ENCODE measurements at regions not wholly inside any gene's neighbourhood (a gene's known extent, or its start where the extent isn't known, plus 50 kb on each side); places are given as distances from the start of the nearest gene placed in this dataset.

DNA sequence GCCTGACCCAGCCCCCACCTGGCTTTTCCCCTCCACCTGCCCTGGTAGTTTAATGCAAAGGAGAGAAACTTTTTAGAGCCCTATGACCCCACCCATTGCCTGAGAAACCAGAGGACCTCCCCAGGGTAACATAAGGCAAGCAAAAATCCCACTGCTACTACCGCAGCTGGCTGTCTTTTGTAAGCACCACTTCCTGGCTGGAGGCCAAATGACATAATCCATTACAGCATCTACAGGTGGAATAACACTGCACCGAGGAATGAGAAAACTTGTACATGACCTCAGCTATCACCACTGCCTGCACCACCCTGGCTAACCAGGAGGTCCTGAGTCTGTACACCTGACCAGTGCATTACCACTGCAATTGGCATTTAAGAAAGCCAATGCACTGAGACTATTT is 149.6 kb upstream of the GALNT5 start:
- no peaks in the 10 kb centered on the region for H4K20me1 ChIP-seq (ENCODE audit: control insufficient read depth, insufficient read depth, low read length, poor library complexity, severe bottlenecking)
- intact Hi-C loops (cut with micrococcal nuclease): no loop called here
- no peaks in the 10 kb centered on the region for H3K27me3 ChIP-seq (replicated peaks in 1 of 4; ENCODE audit: control extremely low read depth in 1 of 4, control insufficient read depth in 3 of 4, insufficient read depth in 4 of 4, low read length in 3 of 4)
- ATAC-seq (ENCODE audit: low read depth) (no peak), DNase-seq (no peak)
- CTCF ChIA-PET: no interaction called here
- peaks cover 7% of the 10 kb centered on the region for H3K9me3 Mint-ChIP-seq (ENCODE audit: insufficient read depth)
- no peak overlapping the region for H3K27ac Mint-ChIP-seq
- peaks cover 0 to 6% (median 1%) of the 10 kb centered on the region in 3 donors for H3K9me3 ChIP-seq (ENCODE audit: control extremely low read depth in 1 of 3, control insufficient read depth in 2 of 3, insufficient read depth in 1 of 3, low read length in 2 of 3)
- no peak overlapping the region for H3K4me3 Mint-ChIP-seq
- H3K27ac ChIP-seq (ENCODE audit: low read length in 2 of 2): no peak overlapping the region
- H3K4me1 Mint-ChIP-seq: no peaks in the 10 kb centered on the region
- H3K4me3 ChIP-seq (ENCODE audit: control extremely low read depth in 1 of 5, extremely low read depth in 1 of 5, insufficient read depth in 1 of 5, low read depth in 2 of 5, low read length in 4 of 5): no peak overlapping the region
- H3K4me2 ChIP-seq (replicated peaks; ENCODE audit: low read depth, low read length, poor library complexity, severe bottlenecking): no peak overlapping the region
- H3K27me3 Mint-ChIP-seq: no peaks in the 10 kb centered on the region
- H3K36me3 ChIP-seq (replicated peaks in 1 of 2; ENCODE audit: control extremely low read depth in 1 of 2, control insufficient read depth in 1 of 2, extremely low read depth in 1 of 2, insufficient read depth in 2 of 2, low read length in 1 of 2): no peaks in the 10 kb centered on the region
- H3K9ac ChIP-seq (ENCODE audit: low read length): no peak overlapping the region
- WGBS (ENCODE audit: insufficient coverage): 87% methylated on average over 2 of the region's 2 CpGs
- H2AFZ ChIP-seq (ENCODE audit: insufficient read depth, low read depth, low read length, poor library complexity, severe bottlenecking): no peak overlapping the region
- TF ChIP-seq EZH2 (IDR thresholded peaks at IDR 0.05; ENCODE audit: borderline replicate concordance, insufficient read depth, low read depth, low read length, poor library complexity, severe bottlenecking): no peak
- TF ChIP-seq, protein P1, sequence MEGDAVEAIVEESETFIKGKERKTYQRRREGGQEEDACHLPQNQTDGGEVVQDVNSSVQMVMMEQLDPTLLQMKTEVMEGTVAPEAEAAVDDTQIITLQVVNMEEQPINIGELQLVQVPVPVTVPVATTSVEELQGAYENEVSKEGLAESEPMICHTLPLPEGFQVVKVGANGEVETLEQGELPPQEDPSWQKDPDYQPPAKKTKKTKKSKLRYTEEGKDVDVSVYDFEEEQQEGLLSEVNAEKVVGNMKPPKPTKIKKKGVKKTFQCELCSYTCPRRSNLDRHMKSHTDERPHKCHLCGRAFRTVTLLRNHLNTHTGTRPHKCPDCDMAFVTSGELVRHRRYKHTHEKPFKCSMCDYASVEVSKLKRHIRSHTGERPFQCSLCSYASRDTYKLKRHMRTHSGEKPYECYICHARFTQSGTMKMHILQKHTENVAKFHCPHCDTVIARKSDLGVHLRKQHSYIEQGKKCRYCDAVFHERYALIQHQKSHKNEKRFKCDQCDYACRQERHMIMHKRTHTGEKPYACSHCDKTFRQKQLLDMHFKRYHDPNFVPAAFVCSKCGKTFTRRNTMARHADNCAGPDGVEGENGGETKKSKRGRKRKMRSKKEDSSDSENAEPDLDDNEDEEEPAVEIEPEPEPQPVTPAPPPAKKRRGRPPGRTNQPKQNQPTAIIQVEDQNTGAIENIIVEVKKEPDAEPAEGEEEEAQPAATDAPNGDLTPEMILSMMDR (IDR thresholded peaks at IDR 0.05): no peak
- POLR2A ChIA-PET: no interaction called here
- H3K4me1 ChIP-seq (ENCODE audit: control insufficient read depth in 2 of 2, insufficient read depth in 2 of 2, low read length in 2 of 2): no peaks in the 10 kb centered on the region
- no peaks in the 10 kb centered on the region for H3K79me2 ChIP-seq (ENCODE audit: control insufficient read depth, insufficient read depth, low read length)

GRCh38 chr2:157122776-157123175 is 134.7 kb upstream of the GALNT5 start:
- no peak for TF ChIP-seq EZH2 (IDR thresholded peaks at IDR 0.05; ENCODE audit: borderline replicate concordance, insufficient read depth, low read depth, low read length, poor library complexity, severe bottlenecking)
- TF ChIP-seq, protein P1 (IDR thresholded peaks at IDR 0.05): no peak

More at GRCh38 chr2:157122776-157123175, 134.7 kb upstream of the GALNT5 start:
- H3K4me1 Mint-ChIP-seq: no peaks in the 10 kb centered on the region
- intact Hi-C loops (cut with micrococcal nuclease): no loop called here
- ChIA-PET CTCF (no interaction called here), POLR2A (no interaction called here)
- H3K4me3 ChIP-seq (ENCODE audit: control extremely low read depth in 1 of 5, extremely low read depth in 1 of 5, insufficient read depth in 1 of 5, low read depth in 2 of 5, low read length in 4 of 5): no peak overlapping the region
- no peaks in the 10 kb centered on the region for H3K9me3 Mint-ChIP-seq (ENCODE audit: insufficient read depth)
- H3K9ac ChIP-seq (ENCODE audit: low read length): no peak overlapping the region
- no peaks in the 10 kb centered on the region for H3K27me3 ChIP-seq (replicated peaks in 1 of 4; ENCODE audit: control extremely low read depth in 1 of 4, control insufficient read depth in 3 of 4, insufficient read depth in 4 of 4, low read length in 3 of 4)
- 95% methylated on average over 2 of the region's 6 CpGs for WGBS (ENCODE audit: insufficient coverage)
- DNase-seq: no peak
- no peak for ATAC-seq (ENCODE audit: low read depth)
- H4K20me1 ChIP-seq (ENCODE audit: control insufficient read depth, insufficient read depth, low read length, poor library complexity, severe bottlenecking): no peaks in the 10 kb centered on the region
- peaks cover 0 to 7% (median 0%) of the 10 kb centered on the region in 3 donors for H3K9me3 ChIP-seq (ENCODE audit: control extremely low read depth in 1 of 3, control insufficient read depth in 2 of 3, insufficient read depth in 1 of 3, low read length in 2 of 3)
- H3K4me2 ChIP-seq (replicated peaks; ENCODE audit: low read depth, low read length, poor library complexity, severe bottlenecking): no peak overlapping the region
- no peak overlapping the region for H3K27ac Mint-ChIP-seq
- peaks cover 4% of the 10 kb centered on the region for H3K27me3 Mint-ChIP-seq
- H3K4me3 Mint-ChIP-seq: no peak overlapping the region
- H3K79me2 ChIP-seq (ENCODE audit: control insufficient read depth, insufficient read depth, low read length): no peaks in the 10 kb centered on the region
- H3K4me1 ChIP-seq (ENCODE audit: control insufficient read depth in 2 of 2, insufficient read depth in 2 of 2, low read length in 2 of 2): no peaks in the 10 kb centered on the region
- no peaks in the 10 kb centered on the region for H3K36me3 ChIP-seq (replicated peaks in 1 of 2; ENCODE audit: control extremely low read depth in 1 of 2, control insufficient read depth in 1 of 2, extremely low read depth in 1 of 2, insufficient read depth in 2 of 2, low read length in 1 of 2)
- no peak overlapping the region for H2AFZ ChIP-seq (ENCODE audit: insufficient read depth, low read depth, low read length, poor library complexity, severe bottlenecking)
- no peak overlapping the region for H3K27ac ChIP-seq (ENCODE audit: low read length in 2 of 2)

Measured in B cell (primary cell).